GM21737 (cell line): ENCODE measurements at regions not wholly inside any gene's neighbourhood (a gene's known extent, or its start where the extent isn't known, plus 50 kb on each side); places are given as distances from the start of the nearest gene placed in this dataset.

Source experiments
- ATAC-seq: cut with Tn5 transposase; IDR thresholded peaks from one replicate; pipeline ENCODE4 v1.9.1; 2021; ENCODE audit warnings: mild to moderate bottlenecking, moderate library complexity; ENCODE audit not compliant: unreplicated experiment

DNA sequence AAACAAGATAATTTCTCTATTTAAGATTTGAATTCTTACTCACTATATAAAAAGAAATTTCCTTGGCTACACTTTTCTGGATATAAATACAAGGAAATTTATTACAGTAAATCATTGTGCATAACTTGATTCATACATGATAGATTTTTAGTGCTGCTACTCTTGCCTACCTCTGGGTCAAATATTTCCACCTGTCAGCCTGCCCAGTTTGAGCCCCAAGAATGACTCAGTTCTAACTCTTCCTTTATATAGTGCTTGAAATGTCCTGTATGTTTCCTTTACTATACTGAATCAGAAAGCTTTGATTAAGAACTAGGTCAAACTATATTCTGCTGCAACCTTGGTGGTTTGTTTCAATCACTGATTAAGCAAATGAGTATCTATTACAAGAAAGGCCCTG is 147.4 kb upstream of the FTMT start:
- no peak for ATAC-seq

DNA sequence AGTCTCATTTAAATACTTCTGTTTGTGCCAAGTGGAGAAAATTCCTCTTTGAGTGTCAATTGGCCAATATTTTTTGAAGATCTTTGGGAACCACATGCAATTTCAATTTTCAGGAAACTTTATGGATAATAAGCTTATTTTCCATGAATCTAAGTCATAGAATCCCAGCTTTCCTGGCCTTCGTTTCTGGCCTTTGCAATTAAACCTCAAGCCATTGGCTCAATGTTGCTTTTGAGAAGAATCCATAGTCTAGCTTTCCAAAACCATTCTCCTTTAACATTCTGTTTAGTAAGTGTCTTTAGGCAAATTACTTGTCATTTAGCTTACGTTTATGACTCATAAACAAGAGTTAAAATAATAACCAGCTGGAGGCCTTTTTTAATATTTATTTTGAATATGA is 145.0 kb upstream of the FTMT start:
- no peak for ATAC-seq

DNA sequence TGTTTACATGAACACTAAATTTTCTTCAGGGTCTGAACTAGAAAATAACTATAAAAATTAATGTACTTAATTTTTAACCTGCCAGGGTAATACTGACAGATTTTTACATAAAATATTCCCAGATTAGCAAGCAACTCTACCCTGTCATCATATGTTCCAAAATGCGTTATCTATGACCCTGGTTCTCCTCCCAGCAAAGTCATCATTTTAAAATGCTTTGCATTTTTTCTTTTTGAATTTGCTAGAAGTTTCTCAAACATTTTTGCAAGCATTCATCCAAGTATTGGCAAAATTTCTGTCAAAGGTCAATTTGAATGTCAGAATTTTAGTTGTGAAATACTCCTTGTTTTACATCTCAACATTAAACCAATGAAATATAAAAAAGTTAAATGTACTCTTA is 144.5 kb upstream of the FTMT start:
- ATAC-seq, result no peak

DNA sequence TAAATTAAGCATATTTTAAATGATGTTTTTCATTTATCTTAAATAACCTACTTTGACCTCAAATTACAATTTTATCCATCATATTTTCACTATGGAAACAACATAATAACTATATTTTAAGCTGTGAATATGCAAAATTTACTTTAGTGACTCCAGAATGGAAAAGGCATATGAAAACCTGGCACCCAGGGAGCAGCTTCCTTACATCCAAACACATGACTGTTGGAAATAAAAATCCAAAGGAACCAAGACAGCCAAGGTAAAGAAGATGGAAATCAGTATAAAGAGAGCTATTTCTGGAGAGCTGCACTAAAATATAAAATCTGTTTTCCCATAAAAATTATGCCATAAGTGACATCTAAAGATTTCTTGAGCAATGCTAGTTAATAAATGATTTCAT is 140.3 kb upstream of the FTMT start:
- ATAC-seq, result no peak

DNA sequence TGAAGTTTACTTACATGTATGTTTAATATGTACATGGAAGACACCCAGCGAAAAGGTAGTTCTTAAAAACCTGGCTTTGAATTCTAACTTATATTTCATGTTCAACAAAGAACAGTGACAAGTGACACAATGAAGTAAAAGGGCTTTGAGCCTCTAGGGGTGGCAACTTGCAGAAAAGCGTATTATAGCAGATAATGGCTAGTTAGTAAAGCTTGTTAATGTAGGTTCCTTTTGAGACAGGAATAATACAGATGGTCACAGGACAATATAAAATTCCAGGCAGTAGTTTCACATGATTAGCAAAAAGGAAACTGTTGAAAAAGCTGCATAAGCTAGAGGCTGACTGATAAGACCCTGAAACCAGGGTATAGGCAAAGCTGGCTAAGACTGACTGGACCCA is 132.4 kb upstream of the FTMT start:
- no peak for ATAC-seq

DNA sequence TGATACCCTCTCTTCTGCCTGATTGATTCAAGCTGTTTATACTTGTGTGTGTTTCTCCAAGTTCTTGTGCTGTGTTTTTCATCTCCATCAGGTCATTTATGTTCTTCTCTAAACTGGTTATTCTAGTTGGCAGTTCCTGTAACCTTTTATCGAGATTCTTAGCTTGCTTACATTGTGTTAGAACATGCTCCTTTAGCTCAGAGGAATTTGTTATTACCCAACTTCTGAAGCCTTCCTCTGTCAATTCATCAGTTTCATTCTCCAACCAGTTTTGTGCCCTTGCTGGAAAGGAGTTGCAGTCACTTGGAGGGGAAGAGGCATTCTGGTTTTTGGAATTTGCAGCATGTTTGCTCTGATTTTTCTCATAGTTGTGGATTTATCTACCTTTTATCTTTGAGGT is 126.2 kb upstream of the FTMT start:
- ATAC-seq, result no peak

DNA sequence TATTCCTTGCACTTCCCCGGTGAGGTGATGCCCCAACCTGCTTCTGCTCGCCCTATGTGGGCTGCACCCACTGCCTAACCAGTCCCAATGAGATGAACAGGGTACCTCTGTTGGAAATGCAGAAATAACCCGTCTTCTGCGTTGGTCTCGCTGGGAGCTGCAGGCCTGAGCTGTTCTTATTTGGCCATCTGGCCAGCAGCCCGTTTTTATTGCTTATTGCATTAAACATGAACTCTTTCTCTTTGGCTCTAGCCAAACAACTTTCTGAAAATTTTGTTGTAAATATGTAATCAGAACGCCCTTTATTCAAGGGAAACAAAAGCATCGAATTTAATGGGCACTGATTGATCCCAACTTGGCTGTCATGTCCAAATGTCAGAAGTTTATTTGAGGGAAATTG is 124.7 kb upstream of the FTMT start:
- ATAC-seq, result no peak

DNA sequence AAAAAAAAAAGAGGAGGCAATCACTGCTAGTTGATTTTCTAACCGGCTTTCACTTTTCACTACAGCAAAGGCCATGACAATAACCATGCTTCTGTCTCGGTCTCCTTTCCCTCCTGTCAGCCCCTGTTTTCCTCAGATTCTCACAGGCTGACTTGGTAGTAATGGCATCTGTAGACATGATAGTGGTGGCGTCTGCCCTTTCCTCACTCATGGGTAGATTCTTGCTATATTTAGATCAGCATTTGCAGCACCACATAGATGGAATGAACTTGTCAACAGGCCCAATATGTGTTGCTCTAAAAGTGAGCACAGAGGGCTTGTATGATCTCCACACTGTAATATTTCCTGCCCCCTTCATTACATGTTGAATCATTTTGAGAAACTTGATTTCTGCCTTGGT is 120.3 kb upstream of the FTMT start:
- ATAC-seq, result no peak

DNA sequence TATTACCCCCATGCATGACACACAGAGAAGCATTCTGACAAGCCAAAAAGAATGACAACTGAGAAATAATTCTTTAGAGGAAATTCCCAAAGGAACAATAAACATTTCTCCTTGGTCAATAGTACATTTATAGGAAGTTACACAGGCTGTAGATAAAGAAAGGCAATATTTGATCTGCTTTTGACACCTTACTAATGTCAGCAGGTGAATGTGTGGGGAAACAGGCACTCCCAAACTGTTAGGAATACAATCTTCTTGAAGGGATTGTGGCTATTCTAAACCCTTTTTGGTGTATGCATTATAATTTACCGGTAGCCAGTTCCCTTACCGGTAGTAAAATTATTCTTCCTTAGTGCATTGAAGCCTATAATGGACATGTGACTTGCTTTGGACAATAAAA is 116.1 kb upstream of the FTMT start:
- ATAC-seq, result no peak

DNA sequence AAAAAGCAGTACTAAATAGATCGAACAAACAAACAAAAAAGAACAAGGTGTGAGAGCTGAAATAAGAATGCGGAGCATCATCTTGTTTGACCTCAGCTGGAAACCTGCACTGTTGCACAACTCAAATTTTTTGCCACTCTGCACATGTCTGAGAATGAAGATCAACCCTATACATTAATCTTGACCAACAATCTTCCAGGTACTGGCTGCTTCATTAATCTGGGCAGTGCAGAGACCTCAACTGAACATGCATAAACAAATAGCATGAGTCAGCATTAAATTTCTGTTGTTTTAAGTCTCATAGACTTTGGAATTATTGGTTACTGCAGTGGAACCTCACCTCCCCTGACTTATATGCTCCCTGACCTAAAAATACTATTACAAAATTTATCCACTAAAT is 114.6 kb upstream of the FTMT start:
- ATAC-seq, result no peak

DNA sequence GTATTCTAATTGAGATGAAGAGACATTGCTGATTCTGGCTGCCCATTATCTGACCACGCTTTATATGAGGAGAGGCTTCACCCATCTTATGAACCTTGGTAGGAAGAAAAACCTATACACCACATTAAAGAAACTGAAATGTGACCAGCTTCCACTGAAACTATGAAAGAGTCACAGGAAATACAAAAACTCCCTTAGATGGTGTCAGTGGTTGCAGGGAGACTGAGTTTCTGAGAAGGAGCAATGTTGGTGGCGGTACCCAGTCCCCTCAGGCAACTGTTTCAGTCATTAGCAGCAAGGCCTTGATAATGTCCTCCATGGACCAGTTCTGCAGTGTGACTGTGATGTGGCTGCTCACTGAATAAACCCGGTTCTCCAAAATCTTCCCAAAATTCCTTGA is 110.5 kb upstream of the FTMT start:
- ATAC-seq, result no peak

DNA sequence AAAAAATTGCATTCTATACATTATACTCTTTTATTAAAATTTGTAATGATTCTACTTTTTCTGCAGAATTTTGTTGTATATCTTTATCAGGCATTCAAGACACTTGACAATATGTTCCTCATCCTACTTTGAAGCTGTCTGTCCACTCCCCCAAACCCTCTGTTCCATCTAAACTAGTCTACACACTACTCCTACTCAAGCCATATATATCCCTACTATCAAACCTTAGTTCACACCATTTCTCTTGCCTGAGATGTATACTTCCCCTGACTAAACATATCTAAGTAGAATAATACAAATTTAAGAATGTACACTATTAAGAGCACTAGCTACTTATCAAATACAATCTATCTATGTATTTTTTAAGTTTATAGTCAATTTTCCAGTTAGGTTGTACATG is 107.1 kb upstream of the FTMT start:
- ATAC-seq, result no peak

DNA sequence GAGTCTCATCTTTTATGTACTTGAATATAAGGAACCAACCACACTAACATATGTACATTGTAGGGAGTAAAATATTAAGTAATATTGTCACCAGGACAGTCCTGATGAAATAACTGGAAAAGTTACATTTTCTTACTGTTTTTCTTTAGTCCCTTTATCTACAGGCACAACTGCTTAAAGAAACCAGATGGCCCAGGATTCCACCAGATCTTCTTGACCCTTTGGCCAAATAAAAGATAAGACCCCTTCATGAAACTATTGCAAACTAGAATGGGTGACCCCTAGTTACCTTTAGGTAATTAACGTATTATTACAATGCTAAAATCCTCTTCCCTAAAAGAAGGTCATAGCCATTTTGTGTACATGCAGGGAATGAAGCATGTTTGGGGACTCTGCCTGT is 106.3 kb upstream of the FTMT start:
- no peak for ATAC-seq

DNA sequence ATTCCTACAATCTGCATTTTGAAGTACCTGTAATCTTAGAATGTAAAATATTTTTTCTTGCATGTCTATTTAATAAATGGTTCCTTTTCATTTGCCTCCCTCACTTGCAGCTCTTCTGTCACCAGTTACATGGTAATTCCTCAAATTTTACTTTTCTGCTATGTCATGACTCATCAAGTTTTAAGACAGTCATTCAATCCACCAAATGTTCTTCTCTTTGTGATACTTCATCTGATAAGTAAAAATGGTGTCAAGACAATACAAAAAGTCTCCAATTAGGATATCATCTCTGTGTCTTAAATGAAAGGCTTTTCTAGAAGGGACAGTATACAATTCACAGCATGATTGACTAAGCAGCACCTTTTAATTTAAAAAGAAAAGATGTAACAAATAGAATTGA is 104.9 kb upstream of the FTMT start:
- ATAC-seq, result no peak

DNA sequence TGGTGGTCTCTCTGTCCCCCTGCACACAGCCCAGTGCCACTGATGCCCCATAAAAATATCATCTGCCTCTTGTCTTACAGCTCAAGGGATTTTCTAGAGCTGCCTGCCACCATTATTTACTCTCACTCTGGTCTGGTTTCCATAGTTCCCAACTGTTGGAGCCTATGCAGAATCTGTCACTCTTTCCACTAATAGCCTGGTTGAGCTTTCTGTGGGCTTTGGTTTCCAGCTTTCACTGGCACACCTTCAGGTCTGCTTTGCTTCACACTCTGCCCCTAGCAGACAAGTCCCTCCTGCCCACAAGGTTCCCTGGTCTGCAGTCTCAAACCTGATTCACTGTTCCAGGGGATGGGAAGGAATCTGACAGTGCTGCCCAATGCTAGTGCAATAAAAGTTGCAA is 103.0 kb upstream of the FTMT start:
- ATAC-seq, result no peak

DNA sequence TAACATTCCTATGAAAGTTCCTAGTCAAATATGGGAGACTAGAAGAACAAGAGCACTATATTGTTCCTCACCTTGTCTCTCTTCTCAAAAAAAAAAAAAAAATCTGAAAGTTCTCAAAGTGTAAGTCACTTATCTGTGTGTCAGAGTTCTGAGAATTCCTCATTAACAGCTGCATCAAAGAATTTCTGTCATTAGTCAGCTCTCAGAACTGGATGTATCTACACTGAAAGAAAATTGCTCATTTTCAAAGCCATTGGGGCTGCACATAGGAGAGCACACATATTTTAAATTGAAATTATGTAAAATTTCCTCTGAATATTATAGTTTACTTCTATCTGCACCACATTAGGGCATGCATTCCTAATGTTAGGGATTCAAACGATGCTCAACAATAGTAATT is 99.5 kb upstream of the FTMT start:
- no peak for ATAC-seq

DNA sequence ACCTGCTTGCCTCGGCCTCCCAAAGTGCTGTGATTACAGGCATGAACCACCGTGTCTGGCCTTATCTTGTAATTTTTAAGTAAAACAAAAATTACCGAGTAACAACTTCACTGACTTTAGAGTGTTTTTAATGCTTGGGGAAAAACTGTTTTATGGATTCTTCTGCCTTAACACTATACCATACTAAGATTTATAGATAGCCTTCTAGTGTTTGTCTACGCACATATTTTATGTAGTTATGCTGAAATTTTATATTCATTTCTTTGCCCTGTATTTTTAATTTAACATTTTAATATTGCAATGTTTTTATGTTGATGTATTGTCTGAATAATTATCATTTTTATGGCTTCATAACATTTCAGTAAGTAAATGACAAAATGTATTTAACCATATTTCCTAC is 96.4 kb upstream of the FTMT start:
- ATAC-seq, result no peak

DNA sequence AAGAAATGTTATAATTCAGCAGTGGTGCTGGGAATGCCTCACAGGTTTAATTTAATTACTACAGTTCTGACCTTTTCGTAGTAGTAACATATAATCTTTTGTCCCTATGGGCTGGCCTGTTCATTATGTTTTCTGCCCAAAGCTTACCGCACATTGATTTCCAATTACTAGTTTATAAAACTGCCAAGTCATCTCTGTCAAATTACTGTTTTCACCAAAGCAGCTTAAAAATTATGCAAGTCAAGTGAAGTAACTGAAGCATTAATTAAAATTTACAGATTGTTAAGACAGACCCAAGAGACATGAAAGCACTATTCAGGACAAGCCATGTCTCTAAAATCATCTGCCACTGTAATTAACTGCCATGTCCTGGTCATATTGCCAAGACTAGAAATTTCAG is 93.9 kb upstream of the FTMT start:
- no peak for ATAC-seq

DNA sequence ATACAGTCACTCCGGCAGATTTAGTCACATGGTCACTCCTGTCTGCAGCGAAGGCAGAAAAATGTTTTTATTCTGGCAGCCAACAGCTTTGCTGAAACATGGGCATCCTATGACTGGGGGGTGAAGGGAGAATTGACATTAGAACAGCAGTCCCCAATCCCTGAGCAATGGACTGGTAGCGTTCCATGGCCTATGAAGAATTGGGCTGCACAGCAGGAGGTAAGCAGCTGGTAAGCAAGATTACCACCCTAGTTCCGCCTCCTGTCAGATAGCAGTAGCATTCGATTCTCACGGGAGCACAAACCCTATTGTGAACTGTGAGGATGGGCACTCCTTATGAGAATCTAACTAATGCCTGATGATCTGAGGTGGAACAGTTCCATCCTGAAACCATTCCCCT is 93.1 kb upstream of the FTMT start:
- no peak for ATAC-seq

DNA sequence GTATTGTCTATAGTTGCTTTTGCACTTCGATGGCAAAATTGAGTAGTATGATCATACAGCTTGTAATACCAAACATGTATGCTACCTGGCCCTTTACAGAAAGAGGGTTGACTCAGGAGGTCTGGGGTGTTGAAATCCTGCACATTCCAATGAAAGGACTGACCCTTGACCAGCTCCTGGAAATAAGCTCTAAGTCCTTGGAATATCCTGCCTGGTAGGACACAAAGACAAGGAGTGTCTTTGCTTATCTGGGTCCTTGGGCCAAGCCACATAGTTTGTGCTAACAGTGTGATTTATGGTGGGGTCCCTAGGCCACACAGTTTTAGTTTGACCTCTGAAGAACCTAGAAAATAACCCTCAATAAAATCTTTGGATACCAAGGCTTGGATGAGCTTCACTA is 89.3 kb upstream of the FTMT start:
- no peak for ATAC-seq

DNA sequence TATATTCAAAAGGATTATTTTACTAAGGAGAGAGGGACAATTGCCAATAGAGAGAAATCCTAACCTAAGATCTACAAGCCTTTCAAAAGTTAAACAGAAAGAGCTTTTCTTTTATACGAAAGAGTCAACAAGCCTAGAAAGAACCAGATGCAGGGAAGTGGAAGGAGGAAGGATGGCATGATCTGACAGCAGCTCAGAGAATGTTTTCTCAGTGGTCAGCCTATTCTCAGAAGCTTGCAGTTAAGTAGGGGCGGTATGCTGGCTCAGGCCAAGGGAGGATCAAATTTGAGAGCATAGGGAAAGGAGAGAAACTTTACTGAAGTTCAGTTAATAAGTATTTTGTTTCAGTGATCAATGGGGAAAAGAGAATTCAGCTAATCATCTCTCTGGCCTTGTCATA is 88.0 kb upstream of the FTMT start:
- ATAC-seq, result no peak

DNA sequence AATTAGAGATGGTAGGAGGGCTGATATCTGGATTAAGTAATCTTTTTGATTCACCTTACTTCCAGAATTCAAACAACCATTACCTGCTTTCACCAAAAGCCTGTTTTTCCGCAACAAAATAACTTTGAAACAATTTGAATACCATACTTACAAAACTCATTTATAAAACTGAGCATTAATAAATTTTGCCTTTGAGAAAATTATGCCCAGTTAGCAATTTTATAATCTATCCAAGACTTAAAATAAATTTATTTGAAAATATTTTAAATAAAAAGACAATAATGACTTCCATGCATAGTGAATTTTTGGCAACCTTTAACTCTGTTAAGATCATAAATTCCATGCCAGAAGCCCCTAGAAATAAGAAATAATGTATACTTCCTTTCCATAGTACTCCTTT is 71.3 kb upstream of the FTMT start:
- ATAC-seq, result no peak

DNA sequence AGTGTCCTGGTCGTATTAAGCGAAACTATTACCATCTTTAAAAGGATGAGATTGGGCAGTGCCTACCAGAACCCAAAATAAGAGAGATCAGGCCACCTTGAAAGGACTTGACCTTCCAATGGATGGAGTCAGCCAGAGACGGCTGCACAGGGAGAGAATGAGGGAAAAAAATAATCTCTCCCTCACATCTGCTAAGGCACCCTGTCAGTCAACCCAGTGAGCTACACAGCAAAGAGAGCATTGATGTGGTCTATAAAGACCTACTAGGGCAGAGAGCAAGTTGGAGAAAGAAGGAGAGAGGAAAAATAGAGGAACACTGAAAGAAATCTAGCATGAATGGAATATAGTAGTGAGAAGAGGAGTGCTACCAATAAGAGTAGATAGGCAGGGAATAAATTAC is 68.0 kb upstream of the FTMT start:
- no peak for ATAC-seq

DNA sequence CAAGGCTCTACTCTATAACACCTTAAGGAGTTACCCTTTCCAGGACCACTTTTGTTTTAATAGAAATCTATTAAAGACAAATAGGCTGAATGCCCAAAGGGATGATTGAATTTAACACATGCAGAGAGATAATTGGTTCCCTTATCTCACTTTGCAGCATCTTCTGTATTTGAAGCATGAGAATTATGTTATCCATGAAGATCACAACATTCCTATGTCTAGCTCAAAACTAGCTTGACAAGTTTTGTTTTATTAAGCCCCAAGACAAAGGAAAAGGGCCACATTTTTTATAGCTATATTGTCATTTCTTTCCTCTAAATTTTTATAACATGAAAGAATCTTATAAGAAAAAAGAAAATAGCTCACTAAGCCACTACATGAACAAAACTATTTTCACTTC is 57.9 kb upstream of the FTMT start:
- no peak for ATAC-seq
